Keratinocyte (primary cell): ENCODE measurements at regions not wholly inside any gene's neighbourhood (a gene's known extent, or its start where the extent isn't known, plus 50 kb on each side); places are given as distances from the start of the nearest gene placed in this dataset.

ENCODE experiments used
- CTCF ChIP-seq, 3 experiments: IDR thresholded peaks in 1 of 3; conservative IDR thresholded peaks in 1 of 3; optimal IDR thresholded peaks in 1 of 3; 2 replicates in 2 of 3; 3 replicates in 1 of 3; pipeline versions ENCODE3 to v1.5.1; 2011; ENCODE audit warnings: low read length in 3 of 3, mild to moderate bottlenecking in 3 of 3, moderate library complexity in 2 of 3, control low read depth in 1 of 3, inconsistent platforms in 1 of 3; ENCODE audit not compliant: insufficient read depth in 2 of 3; ENCODE audit errors: extremely low read depth in 1 of 3
- EZH2 ChIP-seq: IDR thresholded peaks from one replicate; pipeline ENCODE4 v1.6.1; 2012; ENCODE audit warnings: inconsistent platforms, mild to moderate bottlenecking, low read length, moderate library complexity

DNA sequence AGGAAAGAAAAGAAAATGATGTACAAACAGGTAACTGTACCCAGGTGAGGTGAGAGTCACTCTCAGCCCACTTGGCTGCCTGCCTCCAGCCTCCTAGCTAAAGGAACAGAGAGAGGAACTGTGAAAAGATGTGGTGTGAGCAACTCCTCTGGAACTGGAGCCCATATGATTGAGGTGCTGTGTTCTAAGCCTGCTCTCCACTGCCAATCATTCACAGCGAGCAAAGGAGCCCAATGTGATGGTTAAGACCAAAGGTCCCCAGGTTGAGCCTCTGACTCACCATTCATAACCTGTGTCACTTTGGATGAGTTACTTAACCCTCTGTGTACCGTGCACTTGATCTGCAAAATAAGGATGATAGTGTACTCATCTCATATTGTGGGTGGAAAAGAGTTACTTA lies 868.1 kb upstream of the AUTS2 start:
- TF ChIP-seq EZH2 (no peak), CTCF (optimal IDR thresholded peaks at IDR 0.05 in 1 of 3, IDR thresholded peaks at IDR 0.05 in 1 of 3, conservative IDR thresholded peaks at IDR 0.05 in 1 of 3; ENCODE audit: extremely low read depth in 1 of 3, insufficient read depth in 2 of 3, low read length in 3 of 3) (no peak)
